GM23338 (cell line): ENCODE measurements at regions not wholly inside any gene's neighbourhood (a gene's known extent, or its start where the extent isn't known, plus 50 kb on each side); places are given as distances from the start of the nearest gene placed in this dataset.

ENCODE experiments used
- ATAC-seq: fragments of 200-7000 bp; cut with Tn5 transposase; 3 replicates; pipeline ENCODE4 v1.9.1; 2020
- DNase-seq: peaks from one replicate; pipeline ENCODE4 v3.0.0-alpha.2; 2015; ENCODE audit warnings: low spot score
- H2AFZ ChIP-seq: fragments of 200-600 bp; sonication (generic); 2 replicates; pipeline ENCODE4 v1.8.0; 2016; ENCODE audit warnings: antibody characterized with exemption, mild to moderate bottlenecking, moderate library complexity
- H3F3A ChIP-seq: fragments of 200-600 bp; sonication (generic); replicated peaks from 2 replicates; pipeline ENCODE4 v1.8.0; 2017; ENCODE audit warnings: antibody characterized with exemption, mixed run types, low read depth
- H3K27ac ChIP-seq: fragments of 200-600 bp; sonication (generic); 2 replicates; pipeline ENCODE4 v1.6.1; 2016; ENCODE audit warnings: low read depth
- H3K27me3 ChIP-seq: fragments of 200-600 bp; sonication (generic); 2 replicates; pipeline ENCODE4 v1.8.0; 2016; ENCODE audit warnings: mild to moderate bottlenecking, mixed run types, moderate library complexity; ENCODE audit not compliant: insufficient read depth
- H3K36me3 ChIP-seq: fragments of 200-600 bp; sonication (generic); 2 replicates; pipeline ENCODE4 v1.8.0; 2016; ENCODE audit warnings: mild to moderate bottlenecking; ENCODE audit not compliant: insufficient read depth
- H3K4me1 ChIP-seq: fragments of 200-600 bp; sonication (generic); 2 replicates; pipeline ENCODE4 v1.8.0; 2016; ENCODE audit warnings: mild to moderate bottlenecking, moderate library complexity; ENCODE audit not compliant: insufficient read depth
- H3K4me2 ChIP-seq: fragments of 200-600 bp; sonication (generic); 2 replicates; pipeline ENCODE4 v1.7.1; 2017; ENCODE audit warnings: mixed run types
- H3K4me3 ChIP-seq: fragments of 200-600 bp; sonication (generic); 2 replicates; pipeline ENCODE4 v1.6.1; 2016; ENCODE audit warnings: mixed run types
- H3K79me2 ChIP-seq: fragments of 200-600 bp; sonication (generic); replicated peaks from 2 replicates; pipeline ENCODE4 v1.8.0; 2017; ENCODE audit warnings: mild to moderate bottlenecking; ENCODE audit not compliant: insufficient read depth
- H3K9me2 ChIP-seq: fragments of 200-600 bp; sonication (generic); 2 replicates; pipeline ENCODE4 v1.8.0; 2017; ENCODE audit not compliant: insufficient read depth
- H4K20me1 ChIP-seq: fragments of 200-600 bp; sonication (generic); replicated peaks from 2 replicates; pipeline ENCODE4 v1.8.0; 2017; ENCODE audit warnings: mild to moderate bottlenecking; ENCODE audit not compliant: insufficient read depth
- H3K27ac Mint-ChIP-seq: 2 replicates; pipeline ENCODE4 v1.8.0; 2020; ENCODE audit warnings: inconsistent platforms, mild to moderate bottlenecking, moderate library complexity, mixed read lengths
- H3K27me3 Mint-ChIP-seq: 3 replicates; pipeline ENCODE4 v1.8.0; 2022; ENCODE audit warnings: low read depth, mild to moderate bottlenecking, moderate library complexity, mixed read lengths, inconsistent platforms; ENCODE audit not compliant: insufficient read depth, poor library complexity
- H3K36me3 Mint-ChIP-seq: 3 replicates; pipeline ENCODE4 v1.8.0; 2021; ENCODE audit warnings: low read depth, mild to moderate bottlenecking, inconsistent platforms, moderate library complexity, mixed read lengths
- H3K4me1 Mint-ChIP-seq: 3 replicates; pipeline ENCODE4 v1.8.0; 2020; ENCODE audit warnings: mild to moderate bottlenecking, inconsistent platforms, mixed read lengths
- H3K4me3 Mint-ChIP-seq: 3 replicates; pipeline ENCODE4 v1.8.0; 2021; ENCODE audit warnings: moderate library complexity, mild to moderate bottlenecking, inconsistent platforms, mixed read lengths
- H3K9me3 Mint-ChIP-seq: 3 replicates; pipeline ENCODE4 v1.8.0; 2020; ENCODE audit warnings: moderate library complexity, mild to moderate bottlenecking, inconsistent platforms, mixed read lengths
- EZH2 ChIP-seq: fragments of 200-600 bp; sonication (generic); IDR thresholded peaks from one replicate; pipeline ENCODE4 v1.8.0; 2017; ENCODE audit warnings: antibody characterized with exemption, mild to moderate bottlenecking, low read depth; ENCODE audit not compliant: unreplicated experiment
- EZH2phosphoT487 ChIP-seq: fragments of 200-600 bp; sonication (generic); IDR thresholded peaks from one replicate; pipeline ENCODE4 v1.8.1; 2018; ENCODE audit warnings: antibody characterized with exemption; ENCODE audit not compliant: unreplicated experiment
- JUNB ChIP-seq: IDR thresholded peaks from one replicate; pipeline ENCODE4 v1.6.1; 2016; ENCODE audit warnings: antibody characterized with exemption; ENCODE audit not compliant: unreplicated experiment
- NANOG ChIP-seq: IDR thresholded peaks from 2 replicates; pipeline ENCODE4 v1.6.1; 2016; ENCODE audit warnings: antibody characterized with exemption, borderline replicate concordance
- POLR2AphosphoS5 ChIP-seq: IDR thresholded peaks from 2 replicates; pipeline ENCODE4 v1.6.1; 2016; ENCODE audit warnings: antibody characterized with exemption, low read depth
- STAT1 ChIP-seq: IDR thresholded peaks from one replicate; pipeline ENCODE4 v1.6.1; 2016; ENCODE audit warnings: antibody characterized with exemption; ENCODE audit not compliant: unreplicated experiment
- ZNF114 ChIP-seq: fragments of 250-450 bp; sonication (Bioruptor Pico); IDR thresholded peaks from 2 replicates; pipeline ENCODE4 v1.5.0; 2020; ENCODE audit warnings: mild to moderate bottlenecking, moderate library complexity
- ZNF331 ChIP-seq: fragments of 250-450 bp; sonication (Bioruptor Pico); IDR thresholded peaks from 2 replicates; pipeline ENCODE4 v1.5.0; 2020; ENCODE audit warnings: low read depth, mild to moderate bottlenecking, moderate library complexity
- TF ChIP-seq, protein P1 (sequence below), 2 experiments: fragments of 200-600 bp in 1 of 2; sonication (generic) in 1 of 2; conservative IDR thresholded peaks; 2 replicates each; pipeline versions ENCODE4 v1.5.1 to v1.6.1; 2016 to 2017; ENCODE audit warnings: antibody characterized with exemption in 2 of 2, low read depth in 2 of 2, mild to moderate bottlenecking in 2 of 2, moderate library complexity in 1 of 2
- TF ChIP-seq, protein P2 (sequence below): IDR thresholded peaks from 2 replicates; pipeline ENCODE4 v1.6.1; 2016; ENCODE audit warnings: antibody characterized with exemption
- TF ChIP-seq, protein P3 (sequence below): IDR thresholded peaks from one replicate; pipeline ENCODE4 v1.6.1; 2018; ENCODE audit warnings: antibody characterized with exemption; ENCODE audit not compliant: unreplicated experiment

DNA sequence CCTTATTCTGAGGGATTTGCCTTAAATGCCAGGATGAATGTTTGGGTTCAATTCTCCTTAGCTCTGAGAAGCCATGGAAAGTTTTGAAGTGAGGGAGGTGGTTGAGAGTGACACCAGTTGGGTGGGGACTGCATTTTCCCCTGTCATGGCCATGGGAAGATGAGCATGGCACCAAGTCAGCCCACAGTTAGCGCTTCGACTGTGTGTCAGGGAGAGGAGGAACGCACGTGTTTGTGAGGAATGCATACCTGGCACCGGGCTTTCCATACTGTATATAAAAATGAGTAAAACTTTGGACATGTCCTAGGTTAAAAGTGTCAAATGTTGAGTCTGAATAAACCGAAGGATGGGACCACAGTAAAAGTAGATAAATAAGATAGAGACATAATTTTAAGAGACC is 187.5 kb upstream of the KL start:
- H3K4me3 ChIP-seq: no peak overlapping the region
- H3K4me1 Mint-ChIP-seq: peaks cover 23% of the 10 kb centered on the region
- no peak for TF ChIP-seq POLR2AphosphoS5
- no peak for TF ChIP-seq STAT1
- TF ChIP-seq JUNB: no peak
- no peak for TF ChIP-seq EZH2phosphoT487
- TF ChIP-seq, protein P1, sequence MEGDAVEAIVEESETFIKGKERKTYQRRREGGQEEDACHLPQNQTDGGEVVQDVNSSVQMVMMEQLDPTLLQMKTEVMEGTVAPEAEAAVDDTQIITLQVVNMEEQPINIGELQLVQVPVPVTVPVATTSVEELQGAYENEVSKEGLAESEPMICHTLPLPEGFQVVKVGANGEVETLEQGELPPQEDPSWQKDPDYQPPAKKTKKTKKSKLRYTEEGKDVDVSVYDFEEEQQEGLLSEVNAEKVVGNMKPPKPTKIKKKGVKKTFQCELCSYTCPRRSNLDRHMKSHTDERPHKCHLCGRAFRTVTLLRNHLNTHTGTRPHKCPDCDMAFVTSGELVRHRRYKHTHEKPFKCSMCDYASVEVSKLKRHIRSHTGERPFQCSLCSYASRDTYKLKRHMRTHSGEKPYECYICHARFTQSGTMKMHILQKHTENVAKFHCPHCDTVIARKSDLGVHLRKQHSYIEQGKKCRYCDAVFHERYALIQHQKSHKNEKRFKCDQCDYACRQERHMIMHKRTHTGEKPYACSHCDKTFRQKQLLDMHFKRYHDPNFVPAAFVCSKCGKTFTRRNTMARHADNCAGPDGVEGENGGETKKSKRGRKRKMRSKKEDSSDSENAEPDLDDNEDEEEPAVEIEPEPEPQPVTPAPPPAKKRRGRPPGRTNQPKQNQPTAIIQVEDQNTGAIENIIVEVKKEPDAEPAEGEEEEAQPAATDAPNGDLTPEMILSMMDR (conservative IDR thresholded peaks at IDR 0.05; ENCODE audit: low read depth in 2 of 2): no peak
- no peak for TF ChIP-seq ZNF331
- no peak for TF ChIP-seq EZH2
- TF ChIP-seq, protein P2, sequence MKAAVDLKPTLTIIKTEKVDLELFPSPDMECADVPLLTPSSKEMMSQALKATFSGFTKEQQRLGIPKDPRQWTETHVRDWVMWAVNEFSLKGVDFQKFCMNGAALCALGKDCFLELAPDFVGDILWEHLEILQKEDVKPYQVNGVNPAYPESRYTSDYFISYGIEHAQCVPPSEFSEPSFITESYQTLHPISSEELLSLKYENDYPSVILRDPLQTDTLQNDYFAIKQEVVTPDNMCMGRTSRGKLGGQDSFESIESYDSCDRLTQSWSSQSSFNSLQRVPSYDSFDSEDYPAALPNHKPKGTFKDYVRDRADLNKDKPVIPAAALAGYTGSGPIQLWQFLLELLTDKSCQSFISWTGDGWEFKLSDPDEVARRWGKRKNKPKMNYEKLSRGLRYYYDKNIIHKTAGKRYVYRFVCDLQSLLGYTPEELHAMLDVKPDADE: no peak
- TF ChIP-seq, protein P3, sequence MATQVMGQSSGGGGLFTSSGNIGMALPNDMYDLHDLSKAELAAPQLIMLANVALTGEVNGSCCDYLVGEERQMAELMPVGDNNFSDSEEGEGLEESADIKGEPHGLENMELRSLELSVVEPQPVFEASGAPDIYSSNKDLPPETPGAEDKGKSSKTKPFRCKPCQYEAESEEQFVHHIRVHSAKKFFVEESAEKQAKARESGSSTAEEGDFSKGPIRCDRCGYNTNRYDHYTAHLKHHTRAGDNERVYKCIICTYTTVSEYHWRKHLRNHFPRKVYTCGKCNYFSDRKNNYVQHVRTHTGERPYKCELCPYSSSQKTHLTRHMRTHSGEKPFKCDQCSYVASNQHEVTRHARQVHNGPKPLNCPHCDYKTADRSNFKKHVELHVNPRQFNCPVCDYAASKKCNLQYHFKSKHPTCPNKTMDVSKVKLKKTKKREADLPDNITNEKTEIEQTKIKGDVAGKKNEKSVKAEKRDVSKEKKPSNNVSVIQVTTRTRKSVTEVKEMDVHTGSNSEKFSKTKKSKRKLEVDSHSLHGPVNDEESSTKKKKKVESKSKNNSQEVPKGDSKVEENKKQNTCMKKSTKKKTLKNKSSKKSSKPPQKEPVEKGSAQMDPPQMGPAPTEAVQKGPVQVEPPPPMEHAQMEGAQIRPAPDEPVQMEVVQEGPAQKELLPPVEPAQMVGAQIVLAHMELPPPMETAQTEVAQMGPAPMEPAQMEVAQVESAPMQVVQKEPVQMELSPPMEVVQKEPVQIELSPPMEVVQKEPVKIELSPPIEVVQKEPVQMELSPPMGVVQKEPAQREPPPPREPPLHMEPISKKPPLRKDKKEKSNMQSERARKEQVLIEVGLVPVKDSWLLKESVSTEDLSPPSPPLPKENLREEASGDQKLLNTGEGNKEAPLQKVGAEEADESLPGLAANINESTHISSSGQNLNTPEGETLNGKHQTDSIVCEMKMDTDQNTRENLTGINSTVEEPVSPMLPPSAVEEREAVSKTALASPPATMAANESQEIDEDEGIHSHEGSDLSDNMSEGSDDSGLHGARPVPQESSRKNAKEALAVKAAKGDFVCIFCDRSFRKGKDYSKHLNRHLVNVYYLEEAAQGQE: no peak
- no peak for TF ChIP-seq NANOG
- no peak for TF ChIP-seq ZNF114 (CRISPR knock-in tag)
- H3K4me3 Mint-ChIP-seq: no peak overlapping the region
- H3K27me3 Mint-ChIP-seq: no peaks in the 10 kb centered on the region
- H3K27ac ChIP-seq: no peak overlapping the region
- no peaks in the 10 kb centered on the region for H3K36me3 ChIP-seq
- H3K4me2 ChIP-seq: no peak overlapping the region
- no peaks in the 10 kb centered on the region for H3K36me3 Mint-ChIP-seq
- no peak overlapping the region for H3K27ac Mint-ChIP-seq
- ATAC-seq (no peak), DNase-seq (no peak)
- no peaks in the 10 kb centered on the region for H3K27me3 ChIP-seq
- peaks cover 2% of the 10 kb centered on the region; the same call in 1 of the 3 replicates for H3K9me3 Mint-ChIP-seq
- H3K4me1 ChIP-seq: no peaks in the 10 kb centered on the region
- no peaks in the 10 kb centered on the region for H3K9me2 ChIP-seq
- no peaks in the 10 kb centered on the region for H4K20me1 ChIP-seq
- H2AFZ ChIP-seq: 0 out of 2 replicates have a peak overlapping the region, but pooled peaks have one; percentile 30
- no peaks in the 10 kb centered on the region for H3K79me2 ChIP-seq
- no peaks in the 10 kb centered on the region for H3F3A ChIP-seq
